Stimulated activated naive CD8-positive, alpha-beta T cell treated with anti-CD3 and anti-CD28 coated beads, Interleukin-15, Interleukin-2, amounts not matched to agents 100 U/mL and 50 U/mL, for 24 hours (primary cell): ENCODE measurements at regions not wholly inside any gene's neighbourhood (a gene's known extent, or its start where the extent isn't known, plus 50 kb on each side); places are given as distances from the start of the nearest gene placed in this dataset.

Experiments used
- ATAC-seq: fragments of 150-1000 bp; cut with Tn5 transposase; one replicate; pipeline ENCODE4 v1.10.0; 2021
- DNase-seq: peaks from one replicate; pipeline ENCODE4 v3.0.0; 2021

DNA sequence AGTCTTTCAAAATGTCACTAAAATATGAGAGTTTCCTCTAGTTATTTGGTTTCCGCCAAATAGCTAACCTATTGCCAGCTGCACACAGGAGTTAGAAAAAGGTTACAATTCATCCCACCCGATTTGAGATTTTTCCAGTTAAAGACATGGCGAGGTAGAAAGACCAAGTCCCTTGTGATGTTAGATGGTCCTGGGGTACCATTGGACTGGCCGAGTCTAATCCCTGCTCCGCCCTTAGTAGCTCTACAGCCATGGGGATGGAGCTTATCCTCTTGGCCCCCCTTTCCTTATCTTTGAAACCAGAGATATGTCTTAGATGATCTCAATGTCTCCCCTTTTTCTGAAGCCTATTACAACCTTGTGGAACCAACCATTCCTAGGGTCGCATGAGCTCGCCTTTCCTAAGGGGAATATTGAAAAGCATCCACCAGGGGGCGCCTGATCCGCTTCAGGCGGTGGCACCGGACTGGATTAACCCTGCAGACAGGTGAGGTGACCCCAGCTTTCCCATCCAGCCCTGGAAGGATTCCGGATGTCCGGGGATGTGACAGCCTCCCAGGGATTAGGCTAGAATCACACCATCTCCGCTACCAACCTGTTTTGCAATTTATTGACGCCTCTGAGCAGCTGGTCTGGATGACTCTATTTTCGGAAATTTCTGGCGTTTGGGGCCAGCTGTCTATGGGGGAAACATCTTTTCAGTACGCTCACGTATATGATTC, 68.3 kb upstream of the SIM2 start:
- ATAC-seq (peak; percentile 47), DNase-seq (peak; percentile 79)

DNA sequence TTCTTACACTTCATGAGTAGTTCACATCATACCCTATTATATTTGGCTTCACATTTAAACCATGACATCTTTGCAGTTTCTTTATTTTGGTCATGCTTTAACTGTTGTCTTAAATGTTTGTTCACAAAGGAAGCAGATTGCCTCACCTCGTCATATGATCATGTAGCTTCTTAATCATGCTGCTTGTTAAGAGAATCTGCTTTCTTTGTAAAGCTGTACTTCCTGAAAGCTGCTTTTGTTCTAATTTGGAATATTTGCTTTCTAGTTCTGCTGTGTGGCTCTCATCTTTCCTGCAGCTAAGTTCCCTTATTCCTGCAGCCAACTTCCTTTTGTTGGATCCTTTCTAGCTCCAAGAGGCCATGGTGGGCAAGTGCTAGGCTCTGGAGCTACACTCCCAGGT, 62.9 kb upstream of the SIM2 start:
- no peak for ATAC-seq
- no peak for DNase-seq

DNA sequence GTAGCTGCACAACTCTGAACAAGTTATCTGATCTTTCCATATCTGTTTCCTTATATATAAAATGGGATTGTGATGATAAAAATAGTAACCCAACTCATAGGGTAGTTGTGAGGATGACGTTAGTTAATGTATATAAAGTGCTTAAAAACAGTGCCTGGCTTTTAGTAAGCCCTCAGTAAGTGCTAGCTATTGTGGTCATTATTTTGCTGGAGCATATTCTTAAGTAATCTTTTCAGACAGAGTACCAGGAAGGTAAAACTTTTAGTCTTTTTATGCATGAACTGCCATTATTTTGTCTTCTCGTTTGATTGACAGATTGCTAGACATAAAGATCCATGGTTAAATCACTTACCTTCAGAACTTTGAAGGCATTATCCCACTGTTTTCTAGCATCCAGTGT, 62.5 kb upstream of the SIM2 start:
- no peak for ATAC-seq
- no peak for DNase-seq

DNA sequence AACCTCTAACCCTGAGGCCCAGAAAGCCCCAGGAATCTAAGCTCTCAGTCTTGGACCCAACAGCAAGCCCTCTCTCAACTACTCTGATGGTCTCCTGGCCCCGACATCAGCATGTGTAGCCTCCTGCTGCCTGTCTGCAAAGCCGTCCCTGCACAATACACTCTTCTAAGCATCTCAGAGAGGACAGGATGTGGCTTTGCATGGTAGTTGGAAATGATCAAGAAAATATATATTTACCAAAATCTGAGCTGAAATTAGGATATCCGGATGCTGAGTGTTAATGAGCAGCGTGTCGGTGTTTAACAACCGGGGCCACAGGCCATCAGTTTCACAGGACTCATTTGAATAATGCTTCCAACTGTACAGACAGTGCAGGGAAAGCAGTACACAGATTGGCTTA, 59.1 kb upstream of the SIM2 start:
- ATAC-seq, result no peak

DNA sequence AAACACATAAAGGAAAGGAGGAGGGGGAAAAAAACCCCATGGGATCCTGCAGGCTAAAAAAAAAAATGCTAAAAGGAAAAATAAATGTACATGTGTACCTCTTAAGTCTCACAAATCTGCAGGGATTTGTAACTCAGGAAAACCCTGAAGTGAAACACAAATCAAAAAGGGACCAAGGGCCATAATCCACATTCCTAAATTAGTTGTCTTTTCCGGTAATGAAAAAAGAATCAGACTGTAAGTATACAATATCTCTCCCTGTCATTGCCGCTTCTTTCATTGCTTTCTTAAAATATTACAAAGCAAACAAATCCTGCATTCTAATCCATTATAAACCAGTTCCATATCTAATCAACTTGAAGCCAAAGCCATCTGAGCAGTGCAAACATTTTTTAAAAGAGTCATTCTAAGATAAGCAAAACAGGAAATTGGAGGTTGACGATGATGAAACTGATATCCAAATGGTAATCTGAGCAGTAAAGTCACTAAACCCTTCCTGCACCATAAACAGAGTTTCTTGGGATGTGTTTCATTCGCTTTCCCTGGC, 58.7 kb upstream of the SIM2 start:
- DNase-seq (no peak), ATAC-seq (no peak)

More for the DNA sequence above, 59.1 kb upstream of the SIM2 start:
- no peak for DNase-seq

DNA sequence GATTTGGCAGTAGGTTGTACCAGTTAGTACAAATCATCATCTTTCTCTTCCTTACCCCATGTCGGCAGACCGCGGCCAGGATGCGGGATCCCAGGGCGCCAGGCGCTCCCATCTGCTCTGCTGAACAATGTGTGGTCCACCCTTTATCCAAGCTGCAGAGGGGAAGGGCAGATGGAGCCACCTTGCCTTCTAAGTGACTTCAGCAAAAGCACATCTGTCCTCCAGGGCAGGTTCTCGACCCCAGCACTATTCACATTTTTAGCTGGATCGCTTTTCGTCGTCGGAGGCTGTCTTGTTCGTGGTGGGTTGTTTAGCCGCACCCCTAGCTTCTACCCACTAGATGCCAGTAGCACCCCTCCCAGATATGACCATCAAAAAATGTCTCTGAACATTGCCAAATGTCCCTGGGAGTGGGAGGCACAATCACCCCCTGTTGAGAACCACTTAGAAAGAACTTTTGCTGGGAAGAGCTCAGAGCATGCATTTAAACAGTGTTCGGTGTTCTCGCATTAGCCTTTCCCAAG, 58.1 kb upstream of the SIM2 start:
- ATAC-seq (no peak), DNase-seq (no peak)

DNA sequence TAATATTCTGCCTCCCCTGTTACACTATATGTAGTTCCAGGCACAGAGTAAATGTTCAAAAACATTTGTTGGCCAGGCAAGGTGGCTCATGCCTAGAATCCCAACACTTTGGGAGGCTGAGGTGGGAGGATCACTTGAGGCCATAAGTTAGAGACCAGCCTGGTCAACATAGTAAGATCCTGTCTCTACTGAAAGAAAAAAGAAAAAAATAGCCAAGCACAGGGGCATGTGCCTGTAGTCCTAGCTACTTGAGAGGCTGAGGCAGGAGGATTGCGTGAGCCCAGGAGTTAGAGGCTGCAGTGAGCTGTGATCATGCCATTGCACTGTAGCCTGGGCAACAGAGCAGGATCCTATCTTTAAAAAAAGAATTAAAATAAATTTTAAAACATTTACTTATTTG, 57.6 kb upstream of the SIM2 start:
- no peak for DNase-seq
- ATAC-seq, result no peak

DNA sequence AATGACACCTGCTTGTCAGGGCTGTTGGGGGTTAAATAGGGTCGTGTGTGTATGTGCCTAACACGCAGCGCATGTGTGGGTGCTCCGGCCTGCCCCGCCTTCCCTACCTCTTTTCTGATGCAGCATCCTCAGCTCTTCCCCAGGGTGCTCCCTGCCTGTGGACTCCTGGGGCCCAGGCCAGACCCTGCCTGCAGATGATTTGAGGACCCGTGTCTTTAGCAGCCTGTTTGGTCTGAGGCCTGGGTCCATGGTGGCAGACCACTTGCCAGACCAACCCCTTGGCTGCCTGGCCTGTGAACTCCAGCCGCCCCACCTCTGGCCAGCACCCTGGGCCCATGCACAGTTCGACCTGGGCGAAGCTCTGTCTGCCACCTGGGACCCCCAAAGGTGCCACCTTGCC, 57.0 kb upstream of the SIM2 start:
- DNase-seq, result no peak
- no peak for ATAC-seq

DNA sequence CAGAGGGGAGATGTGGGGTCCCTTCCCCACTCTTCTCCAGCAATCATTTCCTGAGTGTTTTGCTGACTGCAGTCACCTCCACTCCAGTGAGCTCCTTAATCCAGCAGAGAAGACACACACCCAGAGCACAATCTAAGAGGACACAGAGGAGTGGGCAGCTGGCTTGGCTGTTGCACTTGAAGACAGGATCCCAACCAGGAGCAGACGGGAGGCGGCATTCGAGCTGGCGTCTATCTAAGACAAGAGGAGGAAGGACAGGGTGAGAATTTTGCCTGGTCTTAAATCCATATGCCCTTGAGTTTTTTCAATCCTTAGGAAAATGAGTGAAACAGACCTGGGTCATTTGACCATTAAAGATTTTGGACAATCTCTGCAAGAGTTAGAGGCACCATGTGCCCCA, 56.1 kb upstream of the SIM2 start:
- no peak for ATAC-seq
- DNase-seq, result no peak

DNA sequence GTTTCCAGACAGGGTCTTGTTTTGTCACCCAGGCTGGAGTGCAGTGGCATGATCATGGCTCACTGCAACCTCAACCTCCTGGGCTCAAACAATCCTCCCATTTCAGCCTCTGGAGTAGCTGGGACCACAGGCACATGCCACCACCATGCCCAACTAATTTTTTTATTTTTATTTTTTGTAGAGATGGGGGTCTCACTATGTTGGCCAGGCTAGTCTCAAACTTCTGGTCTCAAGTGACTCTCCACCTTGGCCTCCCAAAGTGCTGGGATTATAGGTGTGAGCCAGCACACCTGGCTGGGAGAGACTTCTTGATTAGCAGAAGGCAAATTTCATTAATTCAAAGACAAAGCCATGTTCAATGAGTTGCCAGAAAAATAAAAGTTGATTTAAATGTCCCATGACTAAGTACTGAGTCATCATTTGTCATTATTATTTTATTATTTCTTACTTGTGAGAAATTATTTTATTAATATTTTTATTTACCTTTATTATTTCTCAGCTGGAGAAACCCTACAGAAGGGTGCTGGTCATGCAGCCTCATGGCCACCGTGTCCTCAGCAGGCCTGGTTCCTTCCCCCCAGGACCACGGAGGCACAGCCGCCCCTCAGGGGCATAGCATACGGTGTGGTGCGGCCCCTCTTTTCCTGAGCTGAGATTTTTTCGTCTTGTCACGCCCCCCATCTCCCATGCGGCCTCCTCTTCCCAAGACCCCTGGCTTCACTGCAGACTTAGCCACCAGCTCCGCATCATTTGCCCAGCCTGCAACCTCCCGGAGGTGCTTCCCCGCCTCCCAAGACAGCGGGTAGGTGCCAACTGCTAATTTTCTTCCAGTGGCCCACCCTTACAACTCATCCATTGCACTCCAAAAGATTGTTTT, 55.3 kb upstream of the SIM2 start:
- DNase-seq, result no peak
- no peak for ATAC-seq

DNA sequence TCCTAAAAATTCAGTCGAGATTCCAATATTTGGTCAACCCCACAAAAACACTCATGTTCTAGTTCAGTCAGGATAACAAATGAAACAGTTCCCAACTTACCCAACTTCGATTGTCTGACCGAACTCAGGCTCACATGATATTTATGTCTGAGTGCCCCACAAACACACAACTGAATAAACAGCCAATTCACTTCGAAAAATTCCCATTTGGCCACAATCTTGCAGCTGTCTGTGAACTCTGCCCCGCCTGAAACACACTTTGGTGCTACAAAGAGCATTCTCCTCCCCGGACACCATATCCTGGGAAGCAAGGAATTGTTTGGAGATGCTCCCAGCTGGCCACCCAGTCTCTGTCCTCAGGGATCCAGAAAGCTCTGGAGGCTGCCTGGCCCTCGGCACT, 52.9 kb upstream of the SIM2 start:
- ATAC-seq, result no peak

DNA sequence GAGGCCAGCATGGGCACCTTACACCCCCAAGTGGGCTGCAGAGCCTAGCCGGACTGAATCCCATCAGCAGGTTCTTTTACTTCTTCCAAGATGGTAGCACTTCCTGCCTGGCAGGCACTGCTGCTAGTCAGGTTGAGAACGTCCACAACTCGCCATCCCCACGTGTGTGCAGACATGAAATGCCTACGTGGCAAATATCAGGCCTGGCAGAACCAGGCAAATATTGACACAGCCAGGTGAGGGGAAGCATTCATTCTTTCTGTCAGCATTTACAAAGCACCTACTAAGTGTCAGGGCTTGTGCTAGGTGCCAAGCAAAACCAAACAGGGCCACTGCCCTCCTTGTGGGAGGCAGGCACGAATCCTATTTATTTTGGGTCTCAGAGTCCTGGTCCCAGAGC, 52.3 kb upstream of the SIM2 start:
- ATAC-seq, result no peak
- no peak for DNase-seq

More for the DNA sequence above, 52.9 kb upstream of the SIM2 start:
- DNase-seq, result no peak

DNA sequence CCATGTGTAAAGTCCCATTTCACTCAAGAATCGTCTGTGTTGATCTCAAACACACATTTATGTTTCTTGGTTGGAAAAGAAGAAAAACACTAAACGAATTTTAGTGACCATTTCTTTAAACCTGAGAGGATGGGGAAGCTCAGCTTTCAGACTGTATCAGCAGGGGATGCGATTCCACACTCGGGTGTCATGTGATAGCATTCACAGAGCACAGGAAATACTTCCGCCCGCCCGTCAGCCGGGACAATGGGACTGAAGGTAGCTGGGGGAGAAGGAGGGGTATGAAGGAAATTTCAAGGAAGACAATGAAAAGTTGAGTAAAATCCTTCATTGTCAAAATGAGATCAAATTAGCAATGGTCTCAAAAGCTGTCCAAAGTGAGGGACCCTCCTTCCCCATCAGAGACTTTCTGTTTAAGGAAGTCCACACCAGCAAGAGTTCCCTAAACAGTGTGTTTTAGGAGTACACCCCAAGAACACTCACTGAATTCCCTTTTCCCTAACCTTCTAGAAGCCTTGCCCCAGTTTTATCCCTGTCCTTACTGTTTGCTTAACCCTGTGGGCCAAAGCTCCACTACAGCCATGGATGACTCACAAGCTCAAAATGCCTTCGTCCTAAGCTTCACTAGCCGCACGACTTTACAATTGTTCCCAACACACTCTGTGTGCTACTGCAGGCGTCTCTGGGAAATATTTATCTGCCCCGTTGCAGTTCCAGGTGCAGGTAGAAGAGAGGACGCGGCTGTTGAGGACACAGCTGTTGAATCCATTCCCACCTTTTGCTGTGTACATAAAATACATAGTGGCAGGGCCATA, 51.4 kb upstream of the SIM2 start:
- no peak for ATAC-seq

More for the DNA sequence above, 51.4 kb upstream of the SIM2 start:
- DNase-seq, result no peak
